ENCODE measurements at regions not wholly inside any gene's neighbourhood (a gene's known extent, or its start where the extent isn't known, plus 50 kb on each side); places are given as distances from the start of the nearest gene placed in this dataset.

DNA sequence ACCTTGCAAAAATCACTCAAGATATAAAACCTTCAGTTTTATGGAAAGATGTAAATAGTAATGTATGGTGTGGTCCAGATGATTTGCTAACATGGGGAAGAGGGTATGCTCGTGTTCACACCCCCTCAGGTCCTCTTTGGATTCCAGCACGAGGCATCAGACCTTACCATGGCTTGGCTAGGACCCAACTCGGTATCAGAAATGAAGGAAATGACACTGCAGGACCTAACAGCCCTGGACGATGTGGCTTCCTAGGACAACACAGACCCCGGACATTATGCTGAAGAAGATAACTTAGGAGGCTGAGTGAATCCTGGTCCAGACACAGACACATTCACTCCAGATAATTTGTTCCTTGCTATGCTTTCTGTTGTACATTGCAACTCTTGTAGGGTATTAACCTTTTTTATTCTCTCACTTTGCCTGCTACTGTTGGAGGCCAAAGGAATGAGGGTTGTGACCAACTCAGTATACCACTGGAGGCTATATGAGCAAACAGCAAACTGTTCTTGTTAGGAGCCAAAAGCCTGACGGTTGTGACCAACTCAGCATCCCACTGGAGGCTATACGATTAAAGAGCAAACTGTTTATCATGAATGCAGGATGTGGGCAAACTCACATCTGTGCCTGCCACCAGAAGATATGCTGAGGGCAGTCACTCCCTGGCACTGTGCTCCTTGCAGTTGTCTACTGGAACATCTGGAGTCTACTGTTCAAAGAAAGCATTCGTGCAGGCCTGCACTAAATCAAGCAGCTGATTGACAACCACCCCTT is 121.7 kb downstream of the ZNF429 start:
- Histone ChIP-seq H3K79me2 (ENCODE audit: low read length) (no peaks in the 10 kb centered on the region), H3K4me1 (ENCODE audit: insufficient read depth, low read length) (no peaks in the 10 kb centered on the region), H2AFZ (ENCODE audit: low read length) (no peak overlapping the region), H3K4me2 (ENCODE audit: low read length) (no peak overlapping the region), H3K27ac (ENCODE audit: low read length) (no peak overlapping the region), H3K9ac (ENCODE audit: low read length) (no peak overlapping the region), H3K27me3 (ENCODE audit: low read length) (no peaks in the 10 kb centered on the region), H3K36me3 (ENCODE audit: low read depth, low read length) (no peaks in the 10 kb centered on the region), H3K9me2 (replicated peaks; ENCODE audit: low read length) (no peaks in the 10 kb centered on the region), H4K20me1 (ENCODE audit: low read length) (no peaks in the 10 kb centered on the region), H3K4me3 (ENCODE audit: low read length) (no peak overlapping the region), H3K9me3 (ENCODE audit: low read length) (no peaks in the 10 kb centered on the region), H3F3A (ENCODE audit: low read length, unreplicated experiment) (no peaks in the 10 kb centered on the region)
- TF ChIP-seq EZH2phosphoT487 (IDR thresholded peaks at IDR 0.05; ENCODE audit: borderline replicate concordance, low read length) (no peak), EZH2 (IDR thresholded peaks at IDR 0.05; ENCODE audit: low read length, unreplicated experiment) (no peak)
- TF ChIP-seq, protein P1, sequence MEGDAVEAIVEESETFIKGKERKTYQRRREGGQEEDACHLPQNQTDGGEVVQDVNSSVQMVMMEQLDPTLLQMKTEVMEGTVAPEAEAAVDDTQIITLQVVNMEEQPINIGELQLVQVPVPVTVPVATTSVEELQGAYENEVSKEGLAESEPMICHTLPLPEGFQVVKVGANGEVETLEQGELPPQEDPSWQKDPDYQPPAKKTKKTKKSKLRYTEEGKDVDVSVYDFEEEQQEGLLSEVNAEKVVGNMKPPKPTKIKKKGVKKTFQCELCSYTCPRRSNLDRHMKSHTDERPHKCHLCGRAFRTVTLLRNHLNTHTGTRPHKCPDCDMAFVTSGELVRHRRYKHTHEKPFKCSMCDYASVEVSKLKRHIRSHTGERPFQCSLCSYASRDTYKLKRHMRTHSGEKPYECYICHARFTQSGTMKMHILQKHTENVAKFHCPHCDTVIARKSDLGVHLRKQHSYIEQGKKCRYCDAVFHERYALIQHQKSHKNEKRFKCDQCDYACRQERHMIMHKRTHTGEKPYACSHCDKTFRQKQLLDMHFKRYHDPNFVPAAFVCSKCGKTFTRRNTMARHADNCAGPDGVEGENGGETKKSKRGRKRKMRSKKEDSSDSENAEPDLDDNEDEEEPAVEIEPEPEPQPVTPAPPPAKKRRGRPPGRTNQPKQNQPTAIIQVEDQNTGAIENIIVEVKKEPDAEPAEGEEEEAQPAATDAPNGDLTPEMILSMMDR (conservative IDR thresholded peaks at IDR 0.05; ENCODE audit: low read depth, low read length): no peak
- ChIA-PET CTCF (no interaction called here), POLR2A (ENCODE audit: unreplicated experiment) (no interaction called here)
- no peak for DNase-seq
- intact Hi-C loops (cut with micrococcal nuclease): no loop called here
- ATAC-seq: no peak
- no TSS peak for BruUV-seq (replicated peaks)

DNA sequence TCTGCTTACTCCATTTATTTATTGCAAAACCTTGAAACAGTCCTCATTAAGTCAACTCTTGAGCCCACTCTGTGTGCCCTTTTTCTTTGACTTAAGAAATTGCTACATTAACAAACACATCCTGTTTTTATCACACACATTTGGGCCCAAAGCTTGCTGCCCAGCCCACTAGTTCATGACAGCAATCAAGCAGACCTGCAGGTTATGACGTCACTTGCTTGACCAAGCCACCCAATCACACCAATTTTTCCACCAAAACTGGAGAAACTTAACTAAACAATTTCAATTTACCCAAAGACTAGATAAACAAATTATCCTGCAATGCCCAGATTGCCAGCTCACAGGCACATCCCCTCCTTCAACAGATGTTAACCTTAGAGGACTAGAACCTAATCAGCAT is 120.7 kb downstream of the ZNF429 start:
- Histone ChIP-seq H3K9me3 (ENCODE audit: low read length) (no peaks in the 10 kb centered on the region), H3K9me2 (replicated peaks; ENCODE audit: low read length) (no peaks in the 10 kb centered on the region), H3K4me2 (ENCODE audit: low read length) (no peak overlapping the region), H4K20me1 (ENCODE audit: low read length) (no peaks in the 10 kb centered on the region), H3K27me3 (ENCODE audit: low read length) (no peaks in the 10 kb centered on the region), H3K9ac (ENCODE audit: low read length) (no peak overlapping the region), H3K79me2 (ENCODE audit: low read length) (no peaks in the 10 kb centered on the region), H3K36me3 (ENCODE audit: low read depth, low read length) (no peaks in the 10 kb centered on the region), H3K4me3 (ENCODE audit: low read length) (no peak overlapping the region), H2AFZ (ENCODE audit: low read length) (no peak overlapping the region), H3K27ac (ENCODE audit: low read length) (no peak overlapping the region), H3F3A (ENCODE audit: low read length, unreplicated experiment) (no peaks in the 10 kb centered on the region), H3K4me1 (ENCODE audit: insufficient read depth, low read length) (no peaks in the 10 kb centered on the region)
- POLR2A ChIA-PET (ENCODE audit: unreplicated experiment): no interaction called here
- CTCF ChIA-PET: no interaction called here
- intact Hi-C loops (cut with micrococcal nuclease): no loop called here
- no peak for DNase-seq
- BruUV-seq (replicated peaks): no TSS peak
- TF ChIP-seq, protein P1 (conservative IDR thresholded peaks at IDR 0.05; ENCODE audit: low read depth, low read length): no peak
- TF ChIP-seq EZH2 (IDR thresholded peaks at IDR 0.05; ENCODE audit: low read length, unreplicated experiment) (no peak), EZH2phosphoT487 (IDR thresholded peaks at IDR 0.05; ENCODE audit: borderline replicate concordance, low read length) (no peak)
- ATAC-seq: no peak

DNA sequence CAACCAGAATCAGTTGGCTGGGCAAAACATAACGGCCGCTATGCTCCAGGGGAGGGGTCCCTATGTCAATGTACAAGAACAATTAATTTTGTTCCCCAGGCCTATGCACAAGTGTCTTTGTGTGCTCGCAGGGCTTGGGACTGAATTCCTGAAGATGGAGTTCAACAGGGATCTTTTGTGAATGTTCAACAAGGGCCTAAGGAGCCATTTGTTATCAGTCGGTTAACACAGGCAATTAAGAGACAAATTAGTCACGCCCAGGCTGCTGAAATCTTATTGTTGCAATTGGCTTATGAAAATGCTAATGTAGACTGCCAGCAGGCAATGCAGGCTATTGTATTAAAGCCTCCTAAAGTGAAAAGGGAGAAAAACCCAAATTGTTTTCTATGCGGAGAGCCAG is 117.5 kb downstream of the ZNF429 start:
- Histone ChIP-seq H3K4me1 (ENCODE audit: insufficient read depth, low read length) (no peaks in the 10 kb centered on the region), H3K4me2 (ENCODE audit: low read length) (no peak overlapping the region), H3K9me2 (replicated peaks; ENCODE audit: low read length) (no peaks in the 10 kb centered on the region), H2AFZ (ENCODE audit: low read length) (no peak overlapping the region), H4K20me1 (ENCODE audit: low read length) (no peaks in the 10 kb centered on the region), H3K9ac (ENCODE audit: low read length) (no peak overlapping the region), H3F3A (ENCODE audit: low read length, unreplicated experiment) (no peaks in the 10 kb centered on the region), H3K36me3 (ENCODE audit: low read depth, low read length) (no peaks in the 10 kb centered on the region), H3K27ac (ENCODE audit: low read length) (no peak overlapping the region), H3K9me3 (ENCODE audit: low read length) (no peaks in the 10 kb centered on the region), H3K79me2 (ENCODE audit: low read length) (no peaks in the 10 kb centered on the region), H3K27me3 (ENCODE audit: low read length) (no peaks in the 10 kb centered on the region), H3K4me3 (ENCODE audit: low read length) (no peak overlapping the region)
- CTCF ChIA-PET: no interaction called here
- intact Hi-C loops (cut with micrococcal nuclease): no loop called here
- ATAC-seq: no peak
- POLR2A ChIA-PET (ENCODE audit: unreplicated experiment): no interaction called here
- DNase-seq: no peak
- no TSS peak for BruUV-seq (replicated peaks)
- TF ChIP-seq, protein P1 (conservative IDR thresholded peaks at IDR 0.05; ENCODE audit: low read depth, low read length): no peak
- TF ChIP-seq EZH2 (IDR thresholded peaks at IDR 0.05; ENCODE audit: low read length, unreplicated experiment) (no peak), EZH2phosphoT487 (IDR thresholded peaks at IDR 0.05; ENCODE audit: borderline replicate concordance, low read length) (no peak)

All from PC-3 (cell line).